Keratinocyte (primary cell): ENCODE measurements at regions not wholly inside any gene's neighbourhood (a gene's known extent, or its start where the extent isn't known, plus 50 kb on each side); places are given as distances from the start of the nearest gene placed in this dataset.

ENCODE experiments used
- CTCF ChIP-seq, 3 experiments: IDR thresholded peaks in 1 of 3; conservative IDR thresholded peaks in 1 of 3; optimal IDR thresholded peaks in 1 of 3; 2 replicates in 2 of 3; 3 replicates in 1 of 3; pipeline versions ENCODE3 to v1.5.1; 2011; ENCODE audit warnings: low read length in 3 of 3, mild to moderate bottlenecking in 3 of 3, moderate library complexity in 2 of 3, control low read depth in 1 of 3, inconsistent platforms in 1 of 3; ENCODE audit not compliant: insufficient read depth in 2 of 3; ENCODE audit errors: extremely low read depth in 1 of 3
- EZH2 ChIP-seq: IDR thresholded peaks from one replicate; pipeline ENCODE4 v1.6.1; 2012; ENCODE audit warnings: inconsistent platforms, mild to moderate bottlenecking, low read length, moderate library complexity

GRCh38 chr2:145524303-145524702, 1004.4 kb upstream of the ZEB2 start:
- TF ChIP-seq CTCF (optimal IDR thresholded peaks at IDR 0.05 in 1 of 3, IDR thresholded peaks at IDR 0.05 in 1 of 3, conservative IDR thresholded peaks at IDR 0.05 in 1 of 3; ENCODE audit: extremely low read depth in 1 of 3, insufficient read depth in 2 of 3, low read length in 3 of 3) (no peak), EZH2 (no peak)
